NCI-H1417 treated with DMSO at 0.1 percent for 48 hours (cell line): ENCODE measurements at regions not wholly inside any gene's neighbourhood (a gene's known extent, or its start where the extent isn't known, plus 50 kb on each side); places are given as distances from the start of the nearest gene placed in this dataset.

Experiments
- DNase-seq: peaks from one replicate; lab custom pipeline; 2025; lab: John Stamatoyannopoulos, UW

GRCh38 chr12:86683568-86684304 lies 427.5 kb upstream of the MGAT4C start:
- no peak for DNase-seq

- DNase-seq = no peak
Observed at GRCh38 chr12:86681060-86681459, 424.9 kb upstream of the MGAT4C start.

DNA sequence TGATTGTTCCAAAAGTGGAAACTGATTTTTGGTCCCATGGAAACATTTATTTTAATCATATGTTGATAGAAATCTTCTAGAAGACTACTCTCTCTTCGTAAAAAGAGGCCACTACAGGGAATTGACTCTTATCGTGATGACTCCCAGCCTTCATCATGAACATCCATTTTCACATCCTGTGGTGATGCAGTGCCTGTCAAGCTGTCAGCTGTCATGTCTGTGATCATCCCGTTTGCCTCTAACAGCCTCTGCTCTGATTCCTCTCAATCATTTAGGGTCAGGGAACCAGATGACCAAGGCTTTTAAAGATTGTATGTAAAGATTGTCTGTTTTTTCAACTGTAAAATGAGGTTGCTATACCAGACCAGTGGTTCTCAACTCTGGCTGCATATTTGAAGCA lies 419.0 kb upstream of the MGAT4C start:
- no peak for DNase-seq

DNA sequence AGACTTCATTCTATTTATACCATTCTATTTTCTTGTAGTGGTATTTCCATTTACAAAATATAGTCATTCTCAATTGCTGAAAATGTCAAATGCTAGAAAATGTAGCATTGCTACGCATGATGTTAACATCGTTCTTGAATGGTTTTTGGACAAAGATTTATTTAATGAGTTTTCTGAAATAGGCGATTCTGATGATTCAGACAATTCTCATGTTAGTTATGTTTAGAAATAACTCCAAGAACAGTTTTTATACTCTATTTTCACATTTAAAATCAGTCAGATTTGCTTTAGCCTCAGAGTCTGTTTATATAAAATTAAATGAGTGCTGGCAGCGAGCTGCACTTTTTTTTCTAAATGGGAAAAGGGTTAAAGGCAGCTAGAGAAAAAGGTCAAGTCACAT lies 414.8 kb upstream of the MGAT4C start:
- DNase-seq = no peak

DNA sequence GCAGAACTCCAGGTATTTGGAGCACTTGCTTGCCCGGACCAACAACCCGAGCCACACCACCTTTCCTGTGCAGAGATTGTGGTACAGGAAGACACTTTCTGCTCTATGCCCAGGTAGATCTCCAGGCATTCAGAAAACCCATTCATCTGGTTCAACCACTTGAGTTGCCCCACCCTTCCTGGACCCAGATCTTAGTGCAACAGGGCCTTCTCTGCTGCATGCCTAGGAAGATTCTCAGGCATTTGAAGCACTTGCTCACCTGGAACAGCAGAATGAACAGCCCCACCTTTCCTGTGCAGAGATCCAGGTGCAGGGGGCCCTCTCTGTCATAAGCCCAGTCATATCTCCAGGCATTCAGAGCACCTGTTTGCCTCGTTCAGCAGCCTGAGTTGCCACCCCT lies 412.8 kb upstream of the MGAT4C start:
- DNase-seq = no peak

DNA sequence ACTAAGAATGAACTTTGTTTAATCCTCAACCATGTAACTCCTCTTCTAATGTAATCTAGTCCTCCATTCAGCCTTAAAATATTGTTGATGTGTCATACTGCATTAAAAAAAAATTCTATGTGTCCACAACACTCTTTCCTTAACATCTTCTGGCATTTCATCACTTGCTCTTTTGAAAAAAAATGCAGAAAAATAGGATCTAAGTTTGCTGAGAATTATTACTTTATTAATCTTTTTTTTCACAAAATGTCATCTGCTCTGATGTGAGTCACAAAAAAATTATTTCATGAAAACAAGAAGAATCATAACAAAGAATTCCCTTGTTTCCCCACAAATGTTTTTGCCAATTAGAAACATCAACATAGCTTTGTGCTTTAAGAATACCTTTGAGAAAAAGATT lies 410.1 kb upstream of the MGAT4C start:
- DNase-seq = no peak

DNA sequence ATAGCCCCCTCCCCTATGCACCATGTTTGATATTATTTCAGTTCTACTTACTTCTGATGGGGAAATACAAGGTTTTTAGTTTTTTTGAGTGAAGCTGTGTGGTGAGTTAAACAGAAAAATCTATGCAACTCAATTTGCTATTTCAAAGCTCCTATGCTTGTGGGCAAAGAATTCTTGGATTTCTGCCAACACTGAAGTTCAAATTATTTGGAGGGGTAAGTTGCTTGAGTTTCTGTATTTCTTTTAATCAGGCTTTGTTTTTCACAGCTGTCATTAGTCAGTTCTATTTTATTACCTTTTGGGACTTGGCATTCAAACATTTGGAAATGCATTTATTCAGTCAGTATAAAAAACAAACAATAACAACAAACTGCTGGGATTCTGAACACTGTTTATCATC lies 407.5 kb upstream of the MGAT4C start:
- DNase-seq = no peak

GRCh38 chr12:86663173-86663572 lies 407.0 kb upstream of the MGAT4C start:
- DNase-seq = no peak

- DNase-seq = no peak
Observed at GRCh38 chr12:86662464-86662863, 406.3 kb upstream of the MGAT4C start.

DNA sequence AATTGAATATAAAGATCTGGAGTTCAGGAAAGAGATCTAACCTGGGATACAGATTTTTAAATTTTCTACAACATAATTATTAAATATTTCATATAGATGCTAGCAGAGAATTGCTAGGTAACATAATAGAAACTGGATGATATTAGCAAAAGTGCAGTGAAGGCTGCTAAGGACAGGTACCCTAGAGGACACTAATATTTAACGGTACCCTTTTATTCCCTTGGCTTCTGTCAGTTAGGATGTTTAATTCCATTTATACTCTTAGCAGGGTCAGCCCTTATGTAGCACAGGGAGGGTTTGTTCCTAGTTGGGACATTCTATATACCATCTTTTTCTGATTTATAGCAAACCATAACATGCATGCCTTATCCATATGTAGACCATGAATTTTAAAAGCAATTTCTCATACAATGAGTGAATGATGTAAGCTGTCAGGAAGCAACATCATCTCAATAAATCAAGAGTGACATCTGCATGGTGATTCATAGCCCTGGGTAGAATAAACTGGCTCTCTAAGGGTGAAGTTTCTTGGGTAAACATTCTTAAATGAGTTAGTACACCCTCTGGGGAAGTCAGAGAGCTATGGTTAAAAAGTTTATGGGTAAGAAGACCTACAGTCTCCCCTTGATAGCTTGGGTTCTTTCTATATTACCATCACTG lies 404.4 kb upstream of the MGAT4C start:
- no peak for DNase-seq

DNA sequence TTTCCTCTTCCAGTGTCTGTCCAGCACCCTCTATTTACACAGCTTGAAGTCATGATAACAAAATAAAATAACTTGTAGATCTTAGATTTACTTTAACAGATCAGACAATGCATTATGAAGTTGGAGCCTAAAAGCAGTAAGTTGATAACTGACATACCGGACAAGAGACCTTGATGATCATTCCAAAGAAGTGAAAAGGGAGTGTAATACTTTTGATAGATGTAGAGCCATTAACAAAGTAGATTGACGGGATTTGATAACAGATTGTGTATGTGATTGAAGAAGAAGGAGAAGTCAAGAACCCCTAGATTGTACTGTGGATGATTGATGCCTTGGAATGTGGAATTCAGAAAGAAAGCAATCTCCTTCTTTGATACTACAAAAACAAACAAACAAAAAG lies 403.8 kb upstream of the MGAT4C start:
- no peak for DNase-seq

DNA sequence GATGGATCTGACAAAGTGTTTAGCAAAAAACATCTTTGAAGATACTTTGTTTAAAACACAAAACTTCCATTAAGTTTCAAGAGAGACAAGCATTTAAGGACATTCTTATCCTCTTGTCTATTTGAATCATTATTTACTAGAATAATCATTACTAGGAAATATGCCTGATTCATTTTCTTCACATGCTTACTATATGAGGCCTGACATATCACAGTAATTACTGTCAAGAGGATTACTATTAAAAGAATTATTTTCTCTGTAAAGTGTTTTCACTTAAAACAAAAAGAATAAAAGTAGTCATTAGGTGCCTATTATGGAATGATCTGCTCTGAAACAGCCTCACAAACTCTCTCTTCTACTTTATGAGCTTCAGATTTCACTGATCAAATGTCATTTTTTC lies 402.1 kb upstream of the MGAT4C start:
- DNase-seq = no peak

- no peak for DNase-seq
Observed at GRCh38 chr12:86647800-86648199, 391.6 kb upstream of the MGAT4C start.

GRCh38 chr12:86634456-86635410 lies 378.5 kb upstream of the MGAT4C start:
- DNase-seq = no peak

DNA sequence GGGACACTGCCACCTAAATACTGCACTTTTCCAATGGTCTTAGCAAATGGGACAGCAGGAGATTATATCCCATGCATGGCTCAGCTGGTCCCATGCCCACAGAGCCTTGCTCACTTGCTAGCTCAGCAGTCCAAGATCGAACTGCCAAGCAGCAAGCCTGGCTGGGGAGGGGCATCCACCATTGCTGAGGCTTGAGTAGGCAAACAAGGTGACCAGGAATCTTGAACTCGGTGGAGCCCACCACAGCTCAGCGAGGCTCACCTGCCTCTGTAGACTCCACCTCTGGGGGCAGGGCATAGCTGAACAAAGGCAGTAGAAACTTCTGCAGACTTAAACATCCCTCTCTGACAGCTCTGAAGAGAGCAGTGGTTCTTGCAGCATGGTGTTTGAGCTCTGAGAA lies 370.8 kb upstream of the MGAT4C start:
- no peak for DNase-seq

DNA sequence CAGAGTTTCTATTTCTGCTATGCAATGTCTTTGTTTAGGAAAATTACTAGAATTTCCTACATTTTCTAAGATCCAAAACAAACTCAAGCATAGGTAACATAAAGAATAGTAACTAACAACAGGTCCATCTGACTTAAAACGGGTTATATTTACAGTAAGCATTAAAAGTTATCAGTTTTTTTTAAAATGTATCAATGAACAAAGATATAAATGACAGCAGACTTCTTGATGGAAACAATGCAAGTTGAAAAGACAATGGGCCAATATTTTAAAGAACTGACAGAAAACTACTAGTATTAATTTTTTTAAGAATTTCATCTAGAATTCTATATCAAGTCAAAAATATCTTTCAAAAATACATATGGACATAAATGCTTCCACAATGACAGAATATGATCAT lies 367.1 kb upstream of the MGAT4C start:
- DNase-seq = no peak

DNA sequence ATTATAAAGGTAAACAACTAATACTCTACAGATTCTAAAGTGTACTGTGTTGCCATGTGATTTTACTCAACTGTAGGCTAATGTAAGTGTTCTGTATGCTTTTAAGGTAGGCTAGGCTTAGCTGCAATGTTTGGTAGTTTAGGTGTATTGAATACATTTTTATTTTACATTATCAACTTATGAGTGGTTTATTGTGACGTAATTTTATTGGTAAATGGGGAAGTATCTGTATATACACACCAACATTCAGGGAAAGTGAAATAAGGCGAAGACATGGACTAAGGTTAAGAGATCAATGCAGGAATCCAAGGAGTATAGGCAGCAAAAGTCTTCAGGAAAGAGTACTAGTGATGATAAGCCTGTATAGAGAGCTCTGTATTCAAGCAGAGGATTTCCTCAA lies 365.8 kb upstream of the MGAT4C start:
- DNase-seq = no peak

DNA sequence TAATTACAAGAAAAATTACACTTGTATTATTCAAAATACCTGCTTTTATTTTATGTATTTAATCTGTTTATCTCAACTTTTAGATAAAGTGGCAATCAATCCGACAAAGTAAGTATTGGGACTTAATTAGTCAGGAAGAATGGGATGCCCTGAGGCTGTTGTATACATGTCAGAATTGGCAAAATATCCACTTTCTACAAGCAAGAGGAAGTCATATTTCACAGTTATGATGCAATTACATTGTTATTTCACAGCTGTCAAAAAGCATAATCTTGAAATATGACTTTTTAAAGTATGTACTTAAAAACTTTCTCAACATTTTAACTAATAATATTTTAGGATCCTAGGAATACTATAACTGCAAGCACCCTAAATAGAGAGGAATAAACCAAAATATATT lies 357.1 kb upstream of the MGAT4C start:
- DNase-seq = no peak

DNA sequence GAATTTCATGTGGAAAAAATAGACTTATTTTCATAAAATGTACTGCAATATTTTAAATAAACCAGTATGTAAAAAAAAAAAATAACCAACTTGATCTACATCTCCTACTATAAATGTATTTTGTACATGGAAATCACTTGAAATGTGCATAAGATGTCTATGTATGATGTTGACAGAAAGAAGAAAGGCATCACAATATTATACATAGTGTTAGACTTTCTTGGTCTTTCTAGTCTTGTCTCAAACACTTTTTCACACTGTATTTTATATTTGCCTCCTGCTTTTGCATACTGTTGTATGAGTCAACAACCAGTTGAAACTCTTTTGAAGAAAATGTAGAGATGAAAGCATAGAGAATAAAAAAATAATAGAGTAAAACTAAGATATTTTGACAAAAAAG lies 352.4 kb upstream of the MGAT4C start:
- no peak for DNase-seq

DNA sequence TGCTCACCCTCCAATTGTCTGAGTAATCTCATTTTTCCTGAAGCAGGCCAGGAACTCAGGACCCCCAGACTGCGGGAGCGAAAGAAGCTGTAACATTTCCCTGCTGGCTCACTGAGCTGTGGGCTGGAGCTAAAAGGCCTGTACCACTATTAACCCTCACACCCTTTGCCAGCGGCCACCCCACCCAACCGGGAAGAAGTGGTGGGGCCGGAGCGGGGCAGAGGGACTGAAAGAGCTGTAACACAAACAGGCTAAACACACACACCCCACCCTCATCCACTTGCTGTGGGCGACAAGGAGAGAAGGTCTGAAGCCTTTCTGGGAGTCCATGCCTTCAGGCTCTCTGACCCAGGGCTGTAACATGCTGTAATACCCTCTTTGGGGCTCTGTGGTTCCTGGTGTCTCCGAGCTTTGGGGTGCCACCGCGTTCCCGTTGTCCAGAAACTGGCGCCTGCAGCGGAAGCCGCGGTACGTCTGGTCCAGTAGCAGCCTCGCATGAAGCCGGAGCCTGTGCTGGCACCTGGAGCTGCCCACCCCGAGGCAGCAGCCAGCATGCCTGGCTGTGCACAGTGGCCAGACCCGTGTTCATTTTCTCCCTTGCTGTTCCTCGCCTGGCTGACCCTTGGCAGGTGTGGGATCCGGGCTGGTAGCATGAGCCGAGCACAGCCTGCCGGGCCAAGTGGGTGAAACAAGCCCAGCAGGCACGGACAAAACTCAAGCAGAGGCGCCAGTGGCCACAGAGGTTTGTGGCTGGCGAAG lies 345.5 kb upstream of the MGAT4C start:
- no peak for DNase-seq

DNA sequence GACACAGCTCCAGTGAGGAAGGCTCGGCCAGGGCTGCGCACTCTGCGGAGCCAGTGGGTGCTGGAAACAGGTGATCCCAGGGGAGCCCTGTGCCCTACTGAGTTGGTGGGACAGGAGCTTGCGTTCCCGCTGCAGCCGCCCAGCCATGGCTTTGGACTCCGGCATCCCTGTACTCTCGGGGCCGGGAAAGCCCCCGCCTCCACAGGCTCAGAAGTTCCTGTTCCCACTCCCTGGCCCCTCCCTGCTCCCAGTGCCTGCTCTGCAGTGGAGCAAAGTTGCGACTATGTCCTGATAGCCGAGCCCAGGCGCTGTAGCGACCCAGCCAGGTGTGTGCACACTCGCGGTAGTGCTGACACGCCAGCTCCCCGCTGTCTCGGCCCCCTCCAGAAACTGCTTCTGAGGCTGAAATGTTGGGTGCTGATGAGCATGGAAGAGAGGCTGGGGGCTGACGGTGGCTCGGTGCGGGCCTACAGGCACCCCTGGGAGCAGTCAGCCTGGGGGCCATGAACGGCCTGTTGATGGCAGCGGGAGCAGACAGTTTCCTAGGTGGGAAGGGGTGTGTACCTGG lies 344.6 kb upstream of the MGAT4C start:
- DNase-seq = no peak

- DNase-seq = no peak
Observed at GRCh38 chr12:86597431-86597830, 341.2 kb upstream of the MGAT4C start.
